IMR-90 (cell line): ENCODE measurements at regions not wholly inside any gene's neighbourhood (a gene's known extent, or its start where the extent isn't known, plus 50 kb on each side); places are given as distances from the start of the nearest gene placed in this dataset.

ENCODE experiments used
- ATAC-seq: fragments of 200-7000 bp; cut with Tn5 transposase; 2 replicates; pipeline ENCODE4 v1.9.1; 2020; ENCODE audit warnings: low read depth, mild to moderate bottlenecking, moderate library complexity
- BruUV-seq: library from RNA; stranded (reverse); fragments of 400-500 nt; replicated peaks from 2 replicates; lab custom pipeline; 2021; lab: Mats Ljungman, UMichigan
- CTCF ChIA-PET: fragments of 300-600 bp; formaldehyde crosslinking; extraction: SDS; loops from one replicate; lab custom pipeline; 2021; ENCODE audit warnings: antibody characterized with exemption; lab: Yijun Ruan, JAX
- POLR2A ChIA-PET: fragments of 300-600 bp; sonication (Branson Sonifier 250); formaldehyde crosslinking; loops from one replicate; lab custom pipeline; 2022; ENCODE audit warnings: antibody characterized with exemption; ENCODE audit not compliant: unreplicated experiment; lab: Charles Lee
- DNase-seq: peaks from one replicate; pipeline ENCODE4 v3.0.0; 2013
- H2AFZ ChIP-seq: replicated peaks from 2 replicates; pipeline ENCODE3; 2013; ENCODE audit warnings: low read length, mild to moderate bottlenecking; ENCODE audit not compliant: poor library complexity
- H2AK5ac ChIP-seq: 2 replicates; pipeline ENCODE4 v1.6.1; 2013; ENCODE audit warnings: low read depth, low read length, inconsistent platforms
- H2AK9ac ChIP-seq: replicated peaks from 2 replicates; pipeline ENCODE3; 2013; ENCODE audit warnings: mild to moderate bottlenecking, low read depth, low read length, moderate library complexity; ENCODE audit not compliant: poor library complexity
- H2BK120ac ChIP-seq: 2 replicates; pipeline ENCODE4 v1.6.1; 2013; ENCODE audit warnings: low read depth, low read length, inconsistent platforms
- H2BK15ac ChIP-seq: 3 replicates; pipeline ENCODE4 v1.6.1; 2013; ENCODE audit warnings: low read depth, low read length, inconsistent platforms
- H2BK20ac ChIP-seq: 2 replicates; pipeline ENCODE4 v1.6.1; 2013; ENCODE audit warnings: low read depth, mild to moderate bottlenecking, inconsistent platforms, low read length, moderate library complexity
- H2BK5ac ChIP-seq: 2 replicates; pipeline ENCODE4 v1.6.1; 2013; ENCODE audit warnings: mild to moderate bottlenecking, low read depth, low read length, inconsistent platforms; ENCODE audit not compliant: poor library complexity, severe bottlenecking
- H3K14ac ChIP-seq: replicated peaks from 2 replicates; pipeline ENCODE4 v1.6.1; 2013; ENCODE audit warnings: low read depth, low read length, inconsistent platforms
- H3K18ac ChIP-seq: 2 replicates; pipeline ENCODE4 v1.6.1; 2013; ENCODE audit warnings: low read depth, low read length, control low read depth
- H3K23ac ChIP-seq: 2 replicates; pipeline ENCODE4 v1.6.1; 2013; ENCODE audit warnings: low read depth, low read length, inconsistent platforms
- H3K27ac ChIP-seq: 2 replicates; pipeline ENCODE4 v1.5.1; 2013; ENCODE audit warnings: mild to moderate bottlenecking, control low read depth, low read length; ENCODE audit not compliant: insufficient read depth
- H3K27me3 ChIP-seq: 2 replicates; pipeline ENCODE4 v1.6.1; 2013; ENCODE audit warnings: low read length; ENCODE audit not compliant: control insufficient read depth, insufficient read depth
- H3K36me3 ChIP-seq: 2 replicates; pipeline ENCODE4 v1.6.1; 2013; ENCODE audit warnings: low read length, mixed read lengths; ENCODE audit not compliant: control insufficient read depth, insufficient read depth
- H3K4ac ChIP-seq: 2 replicates; pipeline ENCODE4 v1.6.1; 2013; ENCODE audit warnings: low read depth, low read length, inconsistent platforms
- H3K4me1 ChIP-seq: 2 replicates; pipeline ENCODE4 v1.6.1; 2013; ENCODE audit warnings: low read length, mixed read lengths; ENCODE audit not compliant: control insufficient read depth, insufficient read depth
- H3K4me2 ChIP-seq: 2 replicates; pipeline ENCODE4 v1.6.1; 2013; ENCODE audit warnings: low read depth, mild to moderate bottlenecking, control low read depth, low read length, moderate library complexity
- H3K4me3 ChIP-seq: 2 replicates; pipeline ENCODE4 v1.5.1; 2013; ENCODE audit warnings: low read depth, mild to moderate bottlenecking, control low read depth, low read length, moderate library complexity; ENCODE audit not compliant: insufficient read depth
- H3K56ac ChIP-seq: 2 replicates; pipeline ENCODE4 v1.6.1; 2013; ENCODE audit warnings: low read length, inconsistent platforms; ENCODE audit not compliant: insufficient read depth; ENCODE audit errors: extremely low read depth
- H3K79me1 ChIP-seq, 2 experiments: 2 replicates each; pipeline ENCODE4 v1.6.1; 2013; ENCODE audit warnings: low read length in 2 of 2, inconsistent platforms in 1 of 2, low read depth in 1 of 2
- H3K9ac ChIP-seq: 2 replicates; pipeline ENCODE4 v1.6.1; 2013; ENCODE audit warnings: low read depth, low read length, control low read depth
- H3K9me1 ChIP-seq: 2 replicates; pipeline ENCODE4 v1.6.1; 2013; ENCODE audit warnings: low read length, inconsistent platforms; ENCODE audit not compliant: insufficient read depth
- H3K9me3 ChIP-seq: 2 replicates; pipeline ENCODE4 v1.6.1; 2013; ENCODE audit warnings: low read length; ENCODE audit not compliant: control insufficient read depth, insufficient read depth
- H4K20me1 ChIP-seq: 2 replicates; pipeline ENCODE4 v1.6.1; 2013; ENCODE audit warnings: low read length, inconsistent platforms; ENCODE audit not compliant: insufficient read depth
- H4K5ac ChIP-seq: 2 replicates; pipeline ENCODE4 v1.6.1; 2013; ENCODE audit warnings: mild to moderate bottlenecking, low read depth, low read length, control low read depth
- H4K8ac ChIP-seq, 2 experiments: 2 replicates each; pipeline ENCODE4 v1.6.1; 2013; ENCODE audit warnings: low read depth in 2 of 2, low read length in 2 of 2, control low read depth in 1 of 2, inconsistent platforms in 1 of 2
- H4K91ac ChIP-seq: 2 replicates; pipeline ENCODE4 v1.6.1; 2013; ENCODE audit warnings: low read depth, low read length, inconsistent platforms; ENCODE audit not compliant: insufficient read depth
- BHLHE40 ChIP-seq: fragments of 150-350 bp; IDR thresholded peaks from 2 replicates; pipeline ENCODE4 v1.6.1; 2016; ENCODE audit warnings: mild to moderate bottlenecking, low read depth, low read length
- CEBPB ChIP-seq: IDR thresholded peaks from 2 replicates; pipeline ENCODE4 v1.6.1; 2012; ENCODE audit warnings: low read depth, low read length, improper control_type of control experiment
- CHD1 ChIP-seq: IDR thresholded peaks from 2 replicates; pipeline ENCODE4 v1.6.1; 2012; ENCODE audit warnings: low read depth, low read length, improper control_type of control experiment
- ELK1 ChIP-seq: fragments of 150-350 bp; IDR thresholded peaks from 2 replicates; pipeline ENCODE4 v1.6.1; 2016; ENCODE audit warnings: low read depth, mild to moderate bottlenecking, low read length, moderate library complexity, borderline replicate concordance
- FOS ChIP-seq: fragments of 150-350 bp; IDR thresholded peaks from 2 replicates; pipeline ENCODE4 v1.6.1; 2016; ENCODE audit warnings: low read depth, low read length
- MAFK ChIP-seq: IDR thresholded peaks from 2 replicates; pipeline ENCODE4 v1.6.1; 2012; ENCODE audit warnings: low read depth, low read length, improper control_type of control experiment
- MAZ ChIP-seq: IDR thresholded peaks from 2 replicates; pipeline ENCODE4 v1.6.1; 2012; ENCODE audit warnings: low read depth, mild to moderate bottlenecking, low read length, improper control_type of control experiment, moderate library complexity, borderline replicate concordance
- MXI1 ChIP-seq: IDR thresholded peaks from 2 replicates; pipeline ENCODE4 v1.6.1; 2012; ENCODE audit warnings: low read depth, mild to moderate bottlenecking, low read length, moderate library complexity, borderline replicate concordance
- POLR2A ChIP-seq: IDR thresholded peaks from 2 replicates; pipeline ENCODE4 v1.6.1; 2012; ENCODE audit warnings: mild to moderate bottlenecking, low read depth, low read length
- RAD21 ChIP-seq: IDR thresholded peaks from 2 replicates; pipeline ENCODE4 v1.6.1; 2012; ENCODE audit warnings: low read length, improper control_type of control experiment
- RFX5 ChIP-seq: IDR thresholded peaks from 2 replicates; pipeline ENCODE4 v1.8.0; 2012; ENCODE audit warnings: low read depth, mild to moderate bottlenecking, low read length, moderate library complexity
- SMC3 ChIP-seq: fragments of 150-350 bp; IDR thresholded peaks from 2 replicates; pipeline ENCODE4 v1.6.1; 2016; ENCODE audit warnings: low read depth, mild to moderate bottlenecking, antibody characterized with exemption, low read length, moderate library complexity
- WGBS, 2 experiments: methylation state at CpG; one replicate each; pipeline versions ENCODE4 v1.1.5 to v1.1.7; 2013; ENCODE audit warnings: missing lambda C conversion rate in 2 of 2; ENCODE audit not compliant: insufficient read length in 1 of 2; ENCODE audit errors: extremely low coverage in 2 of 2; 5-methylcytosine and 5-hydroxymethylcytosine counted together
- dilution Hi-C: fragments of 300-500 bp; cut with HindIII; formaldehyde crosslinking; loops from one replicate; pipeline ENCODE4 v1.14.3; 2018; ENCODE audit warnings: low sequenced_read_pairs; ENCODE audit not compliant: unreplicated experiment
- in situ Hi-C: fragments of 300-500 bp; cut with MboI; formaldehyde crosslinking; loops from 3 replicates; pipeline ENCODE4 v1.14.3; 2019; ENCODE audit warnings: low sequenced_read_pairs, inconsistent platforms, mixed read lengths
- intact Hi-C: fragments of 100-400 bp; cut with micrococcal nuclease; formaldehyde crosslinking; loops from 2 replicates; pipeline ENCODE4 v1.10.0; 2022
- TF ChIP-seq, protein P1 (sequence below): conservative IDR thresholded peaks from 2 replicates; pipeline ENCODE4 v1.5.1; 2012; ENCODE audit warnings: mild to moderate bottlenecking, low read depth, low read length, improper control_type of control experiment
- TF ChIP-seq, protein P2 (sequence below): fragments of 150-350 bp; IDR thresholded peaks from 2 replicates; pipeline ENCODE4 v1.6.1; 2017; ENCODE audit warnings: mild to moderate bottlenecking, antibody characterized with exemption, low read length, low read depth

GRCh38 chr2:13066676-13067075, 349.9 kb downstream of the TRIB2 start:
- H3K4me3 ChIP-seq, result no peak overlapping the region
- H2AK5ac ChIP-seq, result no peak overlapping the region
- no peak overlapping the region for H3K9ac ChIP-seq
- H4K20me1 ChIP-seq, result no peaks in the 10 kb centered on the region
- H2AFZ ChIP-seq, result no peak overlapping the region
- H2BK20ac ChIP-seq, result no peak overlapping the region
- WGBS, 2 experiments, result no CpG with 5 or more reads among the region's 1 CpG
- no TSS peak for BruUV-seq
- TF ChIP-seq CHD1 (no peak), FOS (no peak), BHLHE40 (no peak), RAD21 (no peak), ELK1 (no peak), POLR2A (no peak), MAFK (no peak), SMC3 (no peak), MXI1 (no peak), MAZ (no peak), RFX5 (no peak), CEBPB (no peak)
- TF ChIP-seq, protein P1, sequence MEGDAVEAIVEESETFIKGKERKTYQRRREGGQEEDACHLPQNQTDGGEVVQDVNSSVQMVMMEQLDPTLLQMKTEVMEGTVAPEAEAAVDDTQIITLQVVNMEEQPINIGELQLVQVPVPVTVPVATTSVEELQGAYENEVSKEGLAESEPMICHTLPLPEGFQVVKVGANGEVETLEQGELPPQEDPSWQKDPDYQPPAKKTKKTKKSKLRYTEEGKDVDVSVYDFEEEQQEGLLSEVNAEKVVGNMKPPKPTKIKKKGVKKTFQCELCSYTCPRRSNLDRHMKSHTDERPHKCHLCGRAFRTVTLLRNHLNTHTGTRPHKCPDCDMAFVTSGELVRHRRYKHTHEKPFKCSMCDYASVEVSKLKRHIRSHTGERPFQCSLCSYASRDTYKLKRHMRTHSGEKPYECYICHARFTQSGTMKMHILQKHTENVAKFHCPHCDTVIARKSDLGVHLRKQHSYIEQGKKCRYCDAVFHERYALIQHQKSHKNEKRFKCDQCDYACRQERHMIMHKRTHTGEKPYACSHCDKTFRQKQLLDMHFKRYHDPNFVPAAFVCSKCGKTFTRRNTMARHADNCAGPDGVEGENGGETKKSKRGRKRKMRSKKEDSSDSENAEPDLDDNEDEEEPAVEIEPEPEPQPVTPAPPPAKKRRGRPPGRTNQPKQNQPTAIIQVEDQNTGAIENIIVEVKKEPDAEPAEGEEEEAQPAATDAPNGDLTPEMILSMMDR, result no peak
- TF ChIP-seq, protein P2, sequence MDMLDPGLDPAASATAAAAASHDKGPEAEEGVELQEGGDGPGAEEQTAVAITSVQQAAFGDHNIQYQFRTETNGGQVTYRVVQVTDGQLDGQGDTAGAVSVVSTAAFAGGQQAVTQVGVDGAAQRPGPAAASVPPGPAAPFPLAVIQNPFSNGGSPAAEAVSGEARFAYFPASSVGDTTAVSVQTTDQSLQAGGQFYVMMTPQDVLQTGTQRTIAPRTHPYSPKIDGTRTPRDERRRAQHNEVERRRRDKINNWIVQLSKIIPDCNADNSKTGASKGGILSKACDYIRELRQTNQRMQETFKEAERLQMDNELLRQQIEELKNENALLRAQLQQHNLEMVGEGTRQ, result no peak
- POLR2A ChIA-PET, result no interaction called here
- no peaks in the 10 kb centered on the region for H3K9me1 ChIP-seq
- no peak overlapping the region for H2BK15ac ChIP-seq
- H3K56ac ChIP-seq, result no peak overlapping the region
- H3K4me2 ChIP-seq, result no peak overlapping the region
- DNase-seq (no peak), ATAC-seq (no peak)
- H2BK5ac ChIP-seq, result no peak overlapping the region
- no peak overlapping the region for H3K23ac ChIP-seq
- no peak overlapping the region for H2AK9ac ChIP-seq
- in situ Hi-C loops (no loop called here), intact Hi-C loops (no loop called here), dilution Hi-C loops (no loop called here)
- H3K79me1 ChIP-seq, result no peaks in the 10 kb centered on the region
- no peak overlapping the region for H2BK120ac ChIP-seq
- no peaks in the 10 kb centered on the region for H3K4me1 ChIP-seq
- no peak overlapping the region for H3K27ac ChIP-seq
- H4K91ac ChIP-seq, result no peak overlapping the region
- H3K18ac ChIP-seq, result no peak overlapping the region
- CTCF ChIA-PET, result no interaction called here
- no peaks in the 10 kb centered on the region for H3K36me3 ChIP-seq
- no peak overlapping the region for H4K8ac ChIP-seq
- H4K5ac ChIP-seq, result no peak overlapping the region
- no peaks in the 10 kb centered on the region for H3K27me3 ChIP-seq
- no peak overlapping the region for H3K14ac ChIP-seq
- no peaks in the 10 kb centered on the region for H3K9me3 ChIP-seq
- no peak overlapping the region for H3K4ac ChIP-seq
